GM10248 (cell line): ENCODE measurements at regions not wholly inside any gene's neighbourhood (a gene's known extent, or its start where the extent isn't known, plus 50 kb on each side); places are given as distances from the start of the nearest gene placed in this dataset.
"Not testable (repeated sequence)": the region's sequence is repeated elsewhere in the genome, so short reads cannot be mapped to it uniquely, and the experiment has no call there.

Experiments
- CTCF ChIA-PET: fragments of 300-600 bp; sonication (Branson Sonifier 250); formaldehyde crosslinking; extraction: SDS; loops from one replicate; lab custom pipeline; 2021; ENCODE audit warnings: antibody characterized with exemption; lab: Yijun Ruan, JAX
- POLR2A ChIA-PET: fragments of 350-650 bp; sonication (Branson Sonifier 250); formaldehyde crosslinking; extraction: SDS; loops from one replicate; lab custom pipeline; 2020; ENCODE audit warnings: antibody characterized with exemption; lab: Yijun Ruan, JAX
- DNase-seq: peaks from one replicate; pipeline ENCODE4 v3.0.0; 2012; ENCODE audit errors: extremely low spot score
- TF ChIP-seq, protein P1 (sequence below): IDR thresholded peaks from 2 replicates; pipeline ENCODE4 v1.5.1; 2012; ENCODE audit warnings: mild to moderate bottlenecking, low read depth; ENCODE audit errors: extremely low read depth, missing control alignments, control extremely low read depth

- POLR2A ChIA-PET, result no interaction called here
- TF ChIP-seq, protein P1, sequence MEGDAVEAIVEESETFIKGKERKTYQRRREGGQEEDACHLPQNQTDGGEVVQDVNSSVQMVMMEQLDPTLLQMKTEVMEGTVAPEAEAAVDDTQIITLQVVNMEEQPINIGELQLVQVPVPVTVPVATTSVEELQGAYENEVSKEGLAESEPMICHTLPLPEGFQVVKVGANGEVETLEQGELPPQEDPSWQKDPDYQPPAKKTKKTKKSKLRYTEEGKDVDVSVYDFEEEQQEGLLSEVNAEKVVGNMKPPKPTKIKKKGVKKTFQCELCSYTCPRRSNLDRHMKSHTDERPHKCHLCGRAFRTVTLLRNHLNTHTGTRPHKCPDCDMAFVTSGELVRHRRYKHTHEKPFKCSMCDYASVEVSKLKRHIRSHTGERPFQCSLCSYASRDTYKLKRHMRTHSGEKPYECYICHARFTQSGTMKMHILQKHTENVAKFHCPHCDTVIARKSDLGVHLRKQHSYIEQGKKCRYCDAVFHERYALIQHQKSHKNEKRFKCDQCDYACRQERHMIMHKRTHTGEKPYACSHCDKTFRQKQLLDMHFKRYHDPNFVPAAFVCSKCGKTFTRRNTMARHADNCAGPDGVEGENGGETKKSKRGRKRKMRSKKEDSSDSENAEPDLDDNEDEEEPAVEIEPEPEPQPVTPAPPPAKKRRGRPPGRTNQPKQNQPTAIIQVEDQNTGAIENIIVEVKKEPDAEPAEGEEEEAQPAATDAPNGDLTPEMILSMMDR, result no peak
Measured at GRCh38 chr11:42806191-42806590, 505.6 kb upstream of the API5 start.

GRCh38 chr11:42812361-42812760 is 499.4 kb upstream of the API5 start:
- ChIA-PET POLR2A (no interaction called here), CTCF (no interaction called here)
- TF ChIP-seq, protein P1, result no peak
- no peak for DNase-seq

More at GRCh38 chr11:42806191-42806590, 505.6 kb upstream of the API5 start:
- DNase-seq, result no peak
- CTCF ChIA-PET, result no interaction called here

DNA sequence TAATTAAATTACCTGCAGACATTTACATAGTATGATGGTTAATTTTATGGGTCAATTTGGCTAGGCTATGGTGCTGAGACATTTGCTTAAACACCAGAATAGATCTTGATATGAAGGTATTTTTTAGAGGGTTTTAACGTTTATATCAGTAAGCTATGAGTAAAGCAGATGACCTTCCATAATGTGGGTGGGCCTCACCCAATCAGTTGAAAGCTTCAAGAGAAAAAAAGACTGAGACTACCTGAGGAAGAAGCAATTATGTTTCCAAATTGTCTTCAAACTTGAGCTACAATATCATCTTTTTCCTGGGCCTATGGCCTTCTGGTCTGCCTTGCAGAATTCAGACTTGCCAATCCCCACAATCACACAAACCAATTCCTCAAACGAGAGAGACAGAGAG is 498.8 kb upstream of the API5 start:
- DNase-seq, result no peak
- TF ChIP-seq, protein P1, result no peak
- CTCF ChIA-PET, result no interaction called here
- POLR2A ChIA-PET, result no interaction called here

DNA sequence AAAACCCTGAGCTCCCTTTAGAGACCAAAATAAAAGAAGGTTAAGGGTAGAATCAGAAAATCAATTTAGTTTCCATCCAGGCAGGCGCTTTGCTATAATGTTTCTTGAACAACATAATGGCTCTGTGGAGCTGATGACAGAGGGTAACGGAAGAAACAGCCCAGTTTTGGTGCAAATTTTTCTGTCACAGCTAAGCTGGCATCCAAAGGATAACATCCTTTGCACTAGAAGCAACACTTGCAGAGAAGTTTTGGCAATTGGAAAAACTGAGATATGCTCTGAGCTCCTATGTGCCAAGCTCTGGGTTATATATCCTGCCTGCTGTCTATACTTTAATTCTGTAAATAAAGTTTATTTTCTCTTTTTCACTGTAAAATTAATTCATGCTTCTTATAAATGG is 495.3 kb upstream of the API5 start:
- ChIA-PET POLR2A (no interaction called here), CTCF (interaction anchor here (1.9 to 2.3 kb wide), 2 partner anchors 13 to 15 kb away, joined by 4 to 7 read pairs; no protein-coding TSS in a partner anchor)
- TF ChIP-seq, protein P1, result no peak
- no peak for DNase-seq

DNA sequence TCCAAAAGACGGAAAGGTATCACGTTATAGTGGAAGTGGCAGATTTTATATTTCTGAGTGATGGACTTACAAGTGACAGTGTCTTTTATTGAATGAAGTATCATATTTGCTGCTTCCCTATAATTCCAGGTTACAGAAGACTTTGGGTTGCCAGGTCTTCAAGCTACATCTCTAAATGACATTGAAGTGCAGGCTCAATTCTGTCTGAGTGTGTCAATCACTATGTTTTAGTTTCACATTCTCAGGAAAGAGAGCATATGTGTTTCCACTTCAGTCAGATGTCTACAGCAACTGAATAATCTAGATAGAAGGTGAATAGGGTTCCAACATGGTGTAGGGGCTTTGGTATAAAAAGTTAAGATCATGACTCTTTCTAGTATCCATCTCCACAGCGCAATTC is 492.7 kb upstream of the API5 start:
- ChIA-PET CTCF (interaction anchor here (1.0 kb wide), 1 partner anchor 11 kb away, joined by 4 read pairs; no protein-coding TSS in a partner anchor), POLR2A (no interaction called here)
- DNase-seq, result no peak
- TF ChIP-seq, protein P1, result no peak

DNA sequence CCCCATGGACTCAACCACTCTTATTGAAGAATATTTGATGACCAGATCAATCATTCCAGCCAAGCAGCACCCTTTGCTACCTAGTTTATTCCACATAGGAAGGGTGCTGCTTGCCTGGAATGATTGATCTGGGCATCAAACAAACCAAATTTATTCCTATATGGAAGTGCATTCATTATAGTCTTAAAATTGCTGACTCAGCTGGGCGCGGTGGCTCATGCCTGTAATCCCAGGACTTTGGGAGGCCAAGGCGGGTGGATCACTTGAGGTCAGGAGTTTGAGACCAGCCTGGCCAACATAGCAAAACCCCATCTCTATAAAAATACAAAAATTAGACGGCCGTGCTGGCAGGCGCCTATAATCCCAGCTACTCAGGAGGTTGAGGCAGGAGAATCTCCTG is 489.6 kb upstream of the API5 start:
- DNase-seq, POLR2A ChIA-PET, CTCF ChIA-PET: not testable (repeated sequence)

GRCh38 chr11:42823546-42823945 is 488.2 kb upstream of the API5 start:
- TF ChIP-seq, protein P1, result no peak
- DNase-seq, result no peak
- ChIA-PET POLR2A (no interaction called here), CTCF (no interaction called here)
